HUES6 (cell line): ENCODE measurements at regions not wholly inside any gene's neighbourhood (a gene's known extent, or its start where the extent isn't known, plus 50 kb on each side); places are given as distances from the start of the nearest gene placed in this dataset.
"Not testable (repeated sequence)": the region's sequence is repeated elsewhere in the genome, so short reads cannot be mapped to it uniquely, and the experiment has no call there.

Source experiments
- H3K27ac ChIP-seq: 2 replicates; pipeline ENCODE4 v1.7.0; 2013; ENCODE audit warnings: low read depth, mild to moderate bottlenecking, low read length, inconsistent platforms
- H3K27me3 ChIP-seq: 2 replicates; pipeline ENCODE4 v1.6.1; 2013; ENCODE audit warnings: low read length; ENCODE audit not compliant: control insufficient read depth, insufficient read depth
- H3K36me3 ChIP-seq: 2 replicates; pipeline ENCODE4 v1.6.1; 2013; ENCODE audit warnings: low read length; ENCODE audit not compliant: control insufficient read depth, insufficient read depth
- H3K4me1 ChIP-seq: 2 replicates; pipeline ENCODE4 v1.6.1; 2013; ENCODE audit warnings: low read length; ENCODE audit not compliant: control insufficient read depth, insufficient read depth
- H3K4me3 ChIP-seq: 2 replicates; pipeline ENCODE4 v1.5.1; 2013; ENCODE audit warnings: low read depth, low read length
- H3K9ac ChIP-seq: one replicate; pipeline ENCODE4 v1.6.1; 2013; ENCODE audit warnings: mild to moderate bottlenecking, low read length
- H3K9me3 ChIP-seq: 2 replicates; pipeline ENCODE4 v1.6.1; 2013; ENCODE audit warnings: low read depth, low read length; ENCODE audit not compliant: control insufficient read depth, insufficient read depth

DNA sequence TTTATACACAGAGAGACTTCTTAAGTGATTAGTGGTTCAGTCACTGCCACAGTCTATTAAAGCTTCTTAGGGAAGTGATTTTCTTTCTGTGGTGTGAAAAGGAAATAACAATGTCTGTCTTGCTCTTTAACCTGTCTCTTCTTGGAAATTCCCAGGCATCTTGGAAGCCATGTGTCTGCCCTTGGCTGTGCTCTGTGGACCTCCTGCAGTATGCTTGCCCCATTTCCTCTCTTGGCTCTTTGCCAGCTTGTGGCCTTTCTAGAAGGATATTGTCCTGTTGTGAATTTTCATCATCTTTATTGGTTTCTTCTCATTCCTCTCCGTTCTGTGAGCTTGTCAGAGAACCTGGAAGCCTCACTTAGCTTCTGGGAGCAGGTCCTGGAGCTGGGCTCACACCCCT lies 338.4 kb upstream of the C2CD4B start:
- Histone ChIP-seq H3K9me3 (no peaks in the 10 kb centered on the region), H3K4me1 (peaks cover 20% of the 10 kb centered on the region), H3K36me3 (no peaks in the 10 kb centered on the region), H3K27me3 (no peaks in the 10 kb centered on the region), H3K9ac (no peak overlapping the region), H3K4me3 (no peak overlapping the region), H3K27ac (no peak overlapping the region)

DNA sequence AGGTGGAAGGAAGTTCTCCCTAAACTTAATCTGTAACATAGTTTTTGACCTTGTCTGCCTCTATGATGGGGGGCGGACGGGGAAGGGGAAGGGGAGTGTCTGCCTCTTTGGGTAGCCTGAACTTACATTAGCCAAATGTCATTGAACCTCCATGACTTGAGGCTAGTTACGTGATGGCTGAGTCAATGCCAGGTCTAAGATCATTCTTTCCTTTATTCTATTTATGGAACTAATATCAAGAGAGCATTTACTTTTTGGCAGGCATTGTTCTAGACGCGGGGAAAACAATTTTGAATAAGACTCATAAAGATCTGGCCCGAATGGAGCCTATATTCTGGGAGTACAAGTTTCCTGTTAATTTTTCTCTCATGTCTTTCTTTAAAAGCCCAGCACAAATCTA lies 340.7 kb upstream of the C2CD4B start:
- Histone ChIP-seq H3K9ac (no peak overlapping the region), H3K4me1 (peaks cover 23% of the 10 kb centered on the region), H3K4me3 (no peak overlapping the region), H3K36me3 (no peaks in the 10 kb centered on the region), H3K9me3 (no peaks in the 10 kb centered on the region), H3K27me3 (no peaks in the 10 kb centered on the region), H3K27ac (no peak overlapping the region)

DNA sequence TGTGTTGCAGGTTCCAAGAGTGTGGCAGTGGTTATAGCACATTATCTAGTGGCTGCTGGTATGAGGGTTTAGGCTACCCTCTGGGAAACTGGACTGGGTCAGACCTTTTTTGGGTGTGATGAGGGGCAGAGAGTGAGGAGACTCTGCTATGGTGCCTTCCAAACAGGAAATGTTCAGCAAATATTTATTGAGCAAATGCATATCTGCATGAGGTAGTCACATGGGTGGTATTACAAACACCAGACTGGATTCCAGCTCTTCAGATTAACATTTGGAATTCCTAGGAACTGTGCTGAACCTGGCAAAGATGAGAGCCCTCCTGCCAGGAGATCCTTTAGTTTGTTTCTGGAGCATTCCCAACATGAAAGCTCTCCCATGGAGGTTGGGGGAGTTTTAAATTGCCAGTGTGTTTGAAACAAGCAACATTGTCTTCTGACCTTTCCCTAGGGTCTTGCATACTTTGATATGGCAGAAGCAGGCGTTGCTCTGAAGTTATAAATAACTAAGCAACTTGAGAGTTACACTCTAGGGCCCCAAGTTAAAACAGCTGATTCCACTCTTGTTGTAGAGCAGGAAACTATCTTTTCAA lies 341.2 kb upstream of the C2CD4B start:
- Histone ChIP-seq H3K27me3 (no peaks in the 10 kb centered on the region), H3K4me1 (peaks cover 23% of the 10 kb centered on the region), H3K36me3 (no peaks in the 10 kb centered on the region), H3K27ac (peak overlapping the region; percentile 16; the same call in 1 of the 2 replicates), H3K9ac (no peak overlapping the region), H3K9me3 (no peaks in the 10 kb centered on the region), H3K4me3 (no peak overlapping the region)

DNA sequence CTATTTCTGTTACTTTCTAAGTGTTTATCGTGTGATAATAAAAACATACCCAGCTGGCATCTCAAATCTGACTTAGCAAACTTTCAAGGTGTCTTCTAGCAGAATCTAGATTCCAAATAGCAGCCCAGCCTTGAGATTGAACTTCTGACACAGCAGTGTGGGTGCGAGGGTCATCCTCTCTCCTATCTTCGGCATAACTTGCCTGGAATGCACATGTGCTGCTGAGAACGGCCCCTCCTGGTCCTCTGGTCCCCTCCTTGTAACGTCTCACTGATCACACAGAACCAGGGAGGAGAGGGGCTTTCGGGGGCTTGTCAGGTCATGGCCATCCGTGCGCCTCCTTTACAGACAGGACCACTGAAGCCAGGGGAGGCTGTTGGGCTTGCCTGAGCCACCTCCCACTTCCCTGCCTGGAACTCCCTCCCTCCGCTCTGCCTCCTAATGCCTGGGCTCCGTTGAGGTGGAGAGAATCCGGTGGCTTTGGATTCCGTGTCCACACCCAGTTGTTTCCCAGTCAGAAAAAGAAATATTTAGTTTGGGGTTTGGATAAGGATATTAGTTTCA lies 344.4 kb upstream of the C2CD4B start:
- Histone ChIP-seq H3K4me3 (no peak overlapping the region), H3K27me3 (no peaks in the 10 kb centered on the region), H3K27ac (no peak overlapping the region), H3K4me1 (peaks cover 37% of the 10 kb centered on the region), H3K9me3 (no peaks in the 10 kb centered on the region), H3K9ac (no peak overlapping the region), H3K36me3 (no peaks in the 10 kb centered on the region)

DNA sequence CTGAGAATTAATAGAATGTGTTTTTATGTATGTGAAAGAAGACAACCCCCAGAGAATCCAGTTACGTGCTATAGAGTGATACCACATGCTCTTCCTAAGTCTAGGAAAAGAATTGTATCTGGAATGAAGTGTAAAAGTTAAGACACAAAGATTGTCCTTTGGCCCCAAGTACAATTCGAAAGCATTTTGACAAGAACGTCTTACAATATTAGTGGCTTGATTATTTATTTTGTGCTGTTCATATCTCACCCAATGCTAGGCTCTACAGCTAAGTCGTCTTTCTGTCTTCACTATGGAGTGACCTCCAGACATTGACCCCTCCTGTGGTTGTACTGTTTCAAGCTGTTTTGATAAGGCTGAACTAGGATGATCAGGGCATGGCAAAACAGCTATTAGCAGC lies 345.7 kb upstream of the C2CD4B start:
- Histone ChIP-seq H3K9me3 (no peaks in the 10 kb centered on the region), H3K4me3 (no peak overlapping the region), H3K4me1 (peaks cover 37% of the 10 kb centered on the region), H3K9ac (no peak overlapping the region), H3K27ac (no peak overlapping the region), H3K27me3 (no peaks in the 10 kb centered on the region), H3K36me3 (no peaks in the 10 kb centered on the region)

DNA sequence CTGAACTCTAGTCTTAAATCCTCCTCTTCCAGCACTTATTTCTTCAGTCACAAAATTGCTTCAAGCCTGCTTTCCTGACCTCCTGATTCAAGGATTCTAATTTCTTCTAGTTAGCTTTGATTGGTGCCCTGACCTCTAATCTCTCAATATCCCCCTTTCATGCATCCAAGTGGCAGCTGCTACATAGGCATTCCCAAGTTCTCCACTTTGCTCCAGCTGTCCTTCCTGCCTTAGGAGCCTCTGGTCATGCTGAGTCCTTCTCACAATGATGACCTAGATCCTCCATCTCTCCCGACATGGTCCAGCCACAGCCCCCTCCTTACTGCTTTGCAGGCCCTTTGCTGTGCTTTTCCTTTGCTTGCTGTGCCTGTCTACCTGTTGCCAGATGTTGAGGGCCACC lies 347.8 kb upstream of the C2CD4B start:
- Histone ChIP-seq H3K4me1 (peaks cover 23% of the 10 kb centered on the region), H3K36me3 (no peaks in the 10 kb centered on the region), H3K4me3 (no peak overlapping the region), H3K9me3 (no peaks in the 10 kb centered on the region), H3K27ac (no peak overlapping the region), H3K27me3 (no peaks in the 10 kb centered on the region), H3K9ac (no peak overlapping the region)

DNA sequence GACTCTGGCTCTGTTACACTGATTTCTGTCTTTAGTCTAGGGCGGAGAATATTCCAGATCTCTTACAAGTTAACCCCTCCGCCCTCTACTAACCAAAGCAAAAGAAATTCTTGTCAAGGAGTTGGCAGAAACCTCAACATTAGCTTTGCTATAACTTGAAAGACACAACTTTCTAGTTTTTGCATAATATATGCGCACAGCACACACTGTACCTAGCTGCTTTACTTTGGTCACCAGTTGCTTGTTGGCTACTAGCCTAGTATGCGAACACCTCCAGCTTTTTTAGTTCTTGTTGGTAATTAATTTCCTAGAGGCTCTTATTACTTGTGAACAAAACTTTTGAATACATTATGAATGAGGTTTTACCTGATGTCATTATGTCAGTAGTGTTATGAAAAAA lies 348.8 kb upstream of the C2CD4B start:
- Histone ChIP-seq H3K4me3 (no peak overlapping the region), H3K27me3 (no peaks in the 10 kb centered on the region)

DNA sequence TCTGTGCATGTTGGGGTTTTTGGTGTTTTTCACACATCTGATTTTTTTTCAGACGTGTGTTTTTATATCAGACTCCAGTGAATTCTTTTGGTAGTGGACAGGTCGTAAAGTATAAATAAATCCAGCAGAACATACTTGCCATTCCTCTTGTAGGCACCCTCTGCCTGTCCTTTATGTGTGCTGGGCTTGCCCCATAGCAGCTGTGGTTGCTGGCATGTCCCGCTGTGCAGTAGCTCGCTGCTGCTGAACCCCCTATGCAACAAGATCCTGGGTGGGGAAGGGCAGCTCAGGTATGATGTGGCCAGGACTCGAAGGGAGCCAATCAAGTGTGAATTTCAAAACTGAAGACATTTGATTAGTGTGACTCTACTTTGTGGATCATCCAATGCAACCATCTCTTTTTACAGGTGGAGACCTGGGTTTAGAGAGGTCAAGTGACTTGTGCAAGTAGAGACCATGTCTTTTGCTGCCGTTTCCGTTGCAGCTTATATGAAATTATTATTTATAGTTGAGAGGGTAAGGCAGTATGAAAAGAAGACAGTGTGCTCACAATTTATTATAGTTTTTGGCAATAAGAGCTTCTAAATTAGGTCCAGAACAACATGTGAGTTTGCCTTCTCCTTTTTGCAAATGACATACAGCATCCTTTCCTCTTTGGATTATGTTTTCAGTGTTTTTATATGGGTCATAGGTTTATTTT lies 350.8 kb upstream of the C2CD4B start:
- Histone ChIP-seq H3K4me3 (no peak overlapping the region), H3K27ac (no peak overlapping the region), H3K27me3 (no peaks in the 10 kb centered on the region), H3K9me3 (no peaks in the 10 kb centered on the region), H3K4me1 (peaks cover 38% of the 10 kb centered on the region), H3K9ac (no peak overlapping the region), H3K36me3 (no peaks in the 10 kb centered on the region)

More for the DNA sequence above, 348.8 kb upstream of the C2CD4B start:
- H3K4me1 ChIP-seq, result peaks cover 24% of the 10 kb centered on the region
- H3K9ac ChIP-seq, result no peak overlapping the region
- no peaks in the 10 kb centered on the region for H3K9me3 ChIP-seq
- H3K27ac ChIP-seq, result no peak overlapping the region
- H3K36me3 ChIP-seq, result no peaks in the 10 kb centered on the region

DNA sequence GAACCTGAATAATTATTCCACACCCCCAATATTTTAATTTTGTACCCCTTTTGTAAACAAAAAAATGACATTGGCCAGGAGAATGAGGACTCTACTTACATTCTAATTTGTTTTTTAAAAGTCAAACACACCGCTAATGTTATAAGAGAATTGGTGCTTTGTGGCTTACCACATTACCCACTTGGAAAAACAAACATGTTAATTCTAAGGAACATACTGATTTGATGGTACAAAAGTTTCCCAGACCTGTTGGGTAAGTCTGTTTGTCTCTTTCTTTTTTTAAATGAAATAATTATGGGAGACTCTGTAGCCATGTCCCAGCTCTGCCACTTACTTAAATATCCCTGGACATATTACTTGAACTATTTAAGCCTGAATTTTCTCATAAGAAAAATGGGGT lies 352.5 kb upstream of the C2CD4B start:
- no peaks in the 10 kb centered on the region for H3K9me3 ChIP-seq
- no peak overlapping the region for H3K4me3 ChIP-seq
- H3K9ac ChIP-seq, result no peak overlapping the region
- H3K4me1 ChIP-seq, result peaks cover 55% of the 10 kb centered on the region
- H3K27me3 ChIP-seq, result no peaks in the 10 kb centered on the region
- H3K36me3 ChIP-seq, result no peaks in the 10 kb centered on the region
- H3K27ac ChIP-seq, result no peak overlapping the region

DNA sequence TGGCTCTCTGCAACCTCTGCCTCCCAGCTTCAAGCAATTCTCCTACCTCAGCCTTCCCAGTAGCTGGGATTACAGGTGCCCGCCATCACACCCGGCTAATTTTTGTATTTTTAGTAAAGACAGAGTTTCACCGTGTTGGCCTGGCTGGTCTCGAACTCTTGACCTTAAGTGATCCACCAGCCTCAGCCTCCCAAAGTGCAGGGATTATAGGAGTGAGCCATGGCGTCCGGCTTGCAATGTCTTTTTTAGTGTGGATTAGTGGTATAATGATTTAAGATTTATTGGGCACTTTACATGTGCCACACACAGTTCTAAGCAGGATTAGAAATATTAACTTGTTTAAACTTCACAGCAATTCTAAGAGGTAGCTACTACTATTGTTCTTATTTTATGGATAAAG lies 353.6 kb upstream of the C2CD4B start:
- H3K27ac ChIP-seq, H3K9me3 ChIP-seq, H3K27me3 ChIP-seq, H3K36me3 ChIP-seq, H3K4me3 ChIP-seq, H3K9ac ChIP-seq: not testable (repeated sequence)
- peaks cover 55% of the 10 kb centered on the region for H3K4me1 ChIP-seq

DNA sequence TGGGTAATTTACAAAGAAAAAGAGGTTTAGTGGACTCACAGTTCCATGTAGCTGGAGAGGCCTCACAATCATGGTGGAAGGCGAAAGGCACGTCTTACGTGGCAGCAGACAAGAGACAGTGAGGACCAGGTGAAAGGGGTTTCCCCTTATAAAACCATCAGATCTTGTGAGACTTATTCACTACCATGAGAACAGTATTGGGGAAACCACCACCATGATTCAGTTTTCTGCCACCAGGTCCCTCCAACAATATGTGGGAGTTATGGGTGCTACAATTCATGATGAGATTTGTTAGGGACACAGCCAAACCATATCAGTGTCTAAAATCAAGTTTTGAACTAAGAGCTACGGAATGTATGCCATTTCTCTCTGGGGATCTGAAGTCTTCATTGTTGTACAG lies 354.8 kb upstream of the C2CD4B start:
- Histone ChIP-seq H3K27ac (no peak overlapping the region), H3K9me3 (no peaks in the 10 kb centered on the region), H3K27me3 (no peaks in the 10 kb centered on the region), H3K4me3 (no peak overlapping the region), H3K4me1 (peaks cover 48% of the 10 kb centered on the region), H3K9ac (no peak overlapping the region), H3K36me3 (no peaks in the 10 kb centered on the region)
